ENCODE measurements at regions not wholly inside any gene's neighbourhood (a gene's known extent, or its start where the extent isn't known, plus 50 kb on each side); places are given as distances from the start of the nearest gene placed in this dataset.
A peak's percentile ranks its signal among the peaks of the same experiment; 100 is the strongest.

DNA sequence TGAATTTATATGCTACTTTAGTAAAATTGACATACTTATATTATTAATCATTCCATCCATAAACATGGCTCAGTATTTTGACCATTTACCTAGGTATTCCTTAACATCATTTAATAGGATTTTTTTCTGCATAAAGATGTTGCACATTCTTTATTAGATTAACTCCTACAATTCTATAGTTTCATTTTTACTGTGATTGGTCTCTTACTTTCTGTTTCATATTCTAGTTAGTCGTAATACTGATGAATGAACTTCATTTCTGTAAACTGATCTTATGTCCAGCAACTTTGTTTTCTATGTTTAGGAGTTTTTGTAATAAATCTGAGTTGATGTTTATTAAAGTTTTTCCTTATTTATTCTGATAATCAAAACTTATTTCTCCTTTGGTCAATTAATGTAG is 278.2 kb upstream of the CXXC4 start:
- no peaks in the 10 kb centered on the region for H3K36me3 Mint-ChIP-seq
- H3K4me3 ChIP-seq (ENCODE audit: control insufficient read depth in 1 of 2, extremely low read depth in 1 of 2, low read length in 1 of 2) = no peak overlapping the region
- H3K36me3 ChIP-seq (ENCODE audit: control insufficient read depth in 2 of 2, extremely low read depth in 1 of 2, insufficient read depth in 1 of 2, low read length in 1 of 2) = no peaks in the 10 kb centered on the region
- no peak overlapping the region for H3K27ac ChIP-seq (ENCODE audit: low read length)
- H3K4me1 Mint-ChIP-seq = peaks cover 6 to 9% (median 8%) of the 10 kb centered on the region in 3 donors
- no CpG with 5 or more reads among the region's 1 CpG for WGBS (ENCODE audit: insufficient coverage)
- H3K9me3 Mint-ChIP-seq = peaks cover 0 to 3% (median 0%) of the 10 kb centered on the region in 3 donors
- H3K9me3 ChIP-seq = no peaks in the 10 kb centered on the region
- POLR2A ChIA-PET = no interaction called here
- no peaks in the 10 kb centered on the region for H3K27me3 Mint-ChIP-seq
- DNase-seq (no peak), ATAC-seq (replicated peaks in 1 of 4) (no peak)
- H3K27me3 ChIP-seq (replicated peaks in 1 of 2; ENCODE audit: control insufficient read depth in 2 of 2, extremely low read depth in 1 of 2, insufficient read depth in 2 of 2, low read length in 1 of 2) = no peaks in the 10 kb centered on the region
- no peaks in the 10 kb centered on the region for H3K4me1 ChIP-seq (ENCODE audit: control insufficient read depth in 1 of 2, extremely low read depth in 1 of 2, insufficient read depth in 2 of 2, low read length in 2 of 2)
- H3K27ac Mint-ChIP-seq = no peak overlapping the region
- CTCF ChIA-PET = no interaction called here
- peak overlapping the region in 2 of 3 donors; percentile 31 to 40 for H3K4me3 Mint-ChIP-seq

GRCh38 chr4:104795264-104795939 is 300.7 kb upstream of the CXXC4 start:
- no peaks in the 10 kb centered on the region for H3K36me3 ChIP-seq (ENCODE audit: control insufficient read depth in 2 of 2, extremely low read depth in 1 of 2, insufficient read depth in 1 of 2, low read length in 1 of 2)
- peaks cover 0 to 6% (median 0%) of the 10 kb centered on the region in 3 donors for H3K9me3 Mint-ChIP-seq
- POLR2A ChIA-PET = no interaction called here
- H3K4me3 ChIP-seq (ENCODE audit: control insufficient read depth in 1 of 2, extremely low read depth in 1 of 2, low read length in 1 of 2) = no peak overlapping the region
- H3K4me3 Mint-ChIP-seq = no peak overlapping the region
- CTCF ChIA-PET = no interaction called here
- DNase-seq (no peak), ATAC-seq (replicated peaks in 1 of 4) (no peak)
- WGBS (ENCODE audit: insufficient coverage) = no CpG with 5 or more reads among the region's 2 CpGs
- no peak overlapping the region for H3K27ac ChIP-seq (ENCODE audit: low read length)
- no peak overlapping the region for H3K27ac Mint-ChIP-seq
- H3K27me3 ChIP-seq (replicated peaks in 1 of 2; ENCODE audit: control insufficient read depth in 2 of 2, extremely low read depth in 1 of 2, insufficient read depth in 2 of 2, low read length in 1 of 2) = no peaks in the 10 kb centered on the region
- no peaks in the 10 kb centered on the region for H3K4me1 ChIP-seq (ENCODE audit: control insufficient read depth in 1 of 2, extremely low read depth in 1 of 2, insufficient read depth in 2 of 2, low read length in 2 of 2)
- H3K9me3 ChIP-seq = no peaks in the 10 kb centered on the region
- no peaks in the 10 kb centered on the region for H3K4me1 Mint-ChIP-seq
- H3K27me3 Mint-ChIP-seq = no peaks in the 10 kb centered on the region
- no peaks in the 10 kb centered on the region for H3K36me3 Mint-ChIP-seq

DNA sequence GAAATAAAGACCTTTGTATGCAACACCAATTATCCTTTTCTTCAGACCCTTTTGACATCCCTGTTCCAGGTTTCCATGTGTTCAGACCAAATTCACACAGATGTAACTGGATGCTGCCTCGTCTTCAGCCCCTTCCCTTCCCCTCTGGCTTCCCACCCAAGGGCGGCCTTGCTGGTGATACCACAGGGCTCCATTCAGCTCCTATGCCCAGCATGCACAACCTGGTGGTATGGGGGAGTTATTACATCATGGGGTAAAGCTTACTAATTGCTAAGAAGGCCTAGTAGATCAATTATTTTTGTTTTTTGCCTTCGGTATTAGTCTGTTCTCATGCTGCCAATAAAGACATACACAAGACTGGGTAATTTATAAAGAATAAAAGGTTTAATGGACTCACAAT is 317.0 kb upstream of the CXXC4 start:
- no peaks in the 10 kb centered on the region for H3K36me3 ChIP-seq (ENCODE audit: control insufficient read depth in 2 of 2, extremely low read depth in 1 of 2, insufficient read depth in 1 of 2, low read length in 1 of 2)
- Mint-ChIP-seq H3K4me1 (no peaks in the 10 kb centered on the region), H3K36me3 (no peaks in the 10 kb centered on the region), H3K27ac (no peak overlapping the region), H3K27me3 (no peaks in the 10 kb centered on the region), H3K4me3 (no peak overlapping the region), H3K9me3 (peaks cover 0 to 9% (median 0%) of the 10 kb centered on the region in 3 donors)
- no peaks in the 10 kb centered on the region for H3K4me1 ChIP-seq (ENCODE audit: control insufficient read depth in 1 of 2, extremely low read depth in 1 of 2, insufficient read depth in 2 of 2, low read length in 2 of 2)
- no peaks in the 10 kb centered on the region for H3K9me3 ChIP-seq
- no CpG with 5 or more reads among the region's 3 CpGs for WGBS (ENCODE audit: insufficient coverage)
- DNase-seq (no peak), ATAC-seq (replicated peaks in 1 of 4) (no peak)
- H3K4me3 ChIP-seq (ENCODE audit: control insufficient read depth in 1 of 2, extremely low read depth in 1 of 2, low read length in 1 of 2) = no peak overlapping the region
- CTCF ChIA-PET = no interaction called here
- H3K27me3 ChIP-seq (replicated peaks in 1 of 2; ENCODE audit: control insufficient read depth in 2 of 2, extremely low read depth in 1 of 2, insufficient read depth in 2 of 2, low read length in 1 of 2) = no peaks in the 10 kb centered on the region
- POLR2A ChIA-PET = no interaction called here
- H3K27ac ChIP-seq (ENCODE audit: low read length) = no peak overlapping the region

- ChIA-PET POLR2A (no interaction called here), CTCF (no interaction called here)
- Mint-ChIP-seq H3K4me3 (no peak overlapping the region), H3K36me3 (no peaks in the 10 kb centered on the region), H3K9me3 (no peaks in the 10 kb centered on the region), H3K27ac (no peak overlapping the region), H3K27me3 (no peaks in the 10 kb centered on the region), H3K4me1 (peaks cover 0 to 2% (median 0%) of the 10 kb centered on the region in 3 donors)
- Histone ChIP-seq H3K36me3 (ENCODE audit: control insufficient read depth in 2 of 2, extremely low read depth in 1 of 2, insufficient read depth in 1 of 2, low read length in 1 of 2) (no peaks in the 10 kb centered on the region), H3K27ac (ENCODE audit: low read length) (no peak overlapping the region), H3K4me3 (ENCODE audit: control insufficient read depth in 1 of 2, extremely low read depth in 1 of 2, low read length in 1 of 2) (no peak overlapping the region), H3K4me1 (ENCODE audit: control insufficient read depth in 1 of 2, extremely low read depth in 1 of 2, insufficient read depth in 2 of 2, low read length in 2 of 2) (no peaks in the 10 kb centered on the region), H3K27me3 (replicated peaks in 1 of 2; ENCODE audit: control insufficient read depth in 2 of 2, extremely low read depth in 1 of 2, insufficient read depth in 2 of 2, low read length in 1 of 2) (no peaks in the 10 kb centered on the region), H3K9me3 (no peaks in the 10 kb centered on the region)
- no peak for DNase-seq
- ATAC-seq (replicated peaks in 1 of 4) = no peak
- 60% methylated on average over 1 of the region's 1 CpG for WGBS (ENCODE audit: insufficient coverage)
Measured at GRCh38 chr4:104815665-104816064, 321.0 kb upstream of the CXXC4 start.

DNA sequence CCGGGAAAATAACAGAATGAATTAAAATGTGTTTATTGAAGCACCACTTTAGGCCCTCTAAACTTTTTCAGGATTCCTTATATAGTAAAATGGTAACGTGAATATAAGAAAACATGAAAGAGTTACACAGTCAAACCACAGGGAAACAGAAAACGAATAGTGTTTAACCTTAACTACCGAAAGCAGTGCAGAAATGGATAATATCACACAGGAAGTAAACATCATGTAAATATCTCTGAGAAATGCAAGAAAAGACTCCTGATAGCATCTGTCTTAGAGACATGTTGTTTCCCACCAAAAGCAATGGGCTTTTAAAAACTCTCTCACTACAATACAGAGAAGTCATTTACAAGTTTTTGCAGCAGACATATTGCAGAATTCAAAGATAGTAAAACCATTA is 323.9 kb upstream of the CXXC4 start:
- H3K4me1 Mint-ChIP-seq = peaks cover 0 to 2% (median 0%) of the 10 kb centered on the region in 3 donors
- H3K4me3 Mint-ChIP-seq = no peak overlapping the region
- no peak for ATAC-seq (replicated peaks in 1 of 4)
- no peaks in the 10 kb centered on the region for H3K27me3 Mint-ChIP-seq
- H3K27ac ChIP-seq (ENCODE audit: low read length) = no peak overlapping the region
- no peaks in the 10 kb centered on the region for H3K4me1 ChIP-seq (ENCODE audit: control insufficient read depth in 1 of 2, extremely low read depth in 1 of 2, insufficient read depth in 2 of 2, low read length in 2 of 2)
- H3K9me3 Mint-ChIP-seq = no peaks in the 10 kb centered on the region
- H3K4me3 ChIP-seq (ENCODE audit: control insufficient read depth in 1 of 2, extremely low read depth in 1 of 2, low read length in 1 of 2) = no peak overlapping the region
- CTCF ChIA-PET = no interaction called here
- WGBS (ENCODE audit: insufficient coverage) = no CpG with 5 or more reads among the region's 4 CpGs
- no peak overlapping the region for H3K27ac Mint-ChIP-seq
- H3K36me3 Mint-ChIP-seq = no peaks in the 10 kb centered on the region
- H3K36me3 ChIP-seq (ENCODE audit: control insufficient read depth in 2 of 2, extremely low read depth in 1 of 2, insufficient read depth in 1 of 2, low read length in 1 of 2) = no peaks in the 10 kb centered on the region
- DNase-seq = no peak
- H3K9me3 ChIP-seq = no peaks in the 10 kb centered on the region
- no peaks in the 10 kb centered on the region for H3K27me3 ChIP-seq (replicated peaks in 1 of 2; ENCODE audit: control insufficient read depth in 2 of 2, extremely low read depth in 1 of 2, insufficient read depth in 2 of 2, low read length in 1 of 2)
- POLR2A ChIA-PET = no interaction called here

DNA sequence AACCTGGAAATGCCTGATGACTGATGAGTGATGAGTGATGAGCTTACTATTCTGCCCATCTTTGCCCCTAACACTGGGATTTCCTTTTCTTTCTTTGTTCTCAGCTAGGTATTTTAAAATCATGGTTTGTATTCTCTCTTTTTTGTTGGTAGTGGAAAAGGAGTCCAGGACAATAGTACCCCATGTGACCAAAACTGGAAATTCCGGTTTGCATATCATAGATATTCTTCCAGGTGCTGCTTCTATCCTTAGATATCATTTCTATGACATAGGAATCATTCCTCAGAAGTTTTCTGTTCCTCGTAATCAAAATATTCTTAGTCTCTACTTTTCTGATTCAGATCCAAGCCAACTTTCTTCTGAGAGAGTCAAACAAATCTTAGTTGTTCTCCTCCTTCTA is 320.5 kb upstream of the TET2 start:
- H3K9me3 Mint-ChIP-seq = peaks cover 0 to 3% (median 0%) of the 10 kb centered on the region in 3 donors

DNA sequence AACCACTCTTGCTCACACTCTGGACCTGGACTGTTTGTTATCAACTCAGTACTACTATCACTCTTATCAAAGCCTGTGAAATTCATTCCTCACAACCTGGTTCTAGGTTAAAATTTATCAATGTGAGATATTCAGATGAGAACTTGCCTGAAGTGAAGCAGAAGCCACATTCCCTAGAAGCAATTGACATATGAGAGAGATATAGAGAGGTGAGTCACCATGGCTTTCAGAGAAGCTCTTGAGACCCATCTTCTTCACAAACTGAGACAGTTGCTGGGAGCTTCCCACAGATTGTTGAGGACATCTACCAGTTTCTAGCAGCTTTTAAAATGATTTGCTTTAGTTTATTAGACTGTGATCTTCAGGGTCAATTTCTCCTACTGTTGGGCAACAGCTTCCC is 316.9 kb upstream of the TET2 start:
- H3K27ac ChIP-seq (ENCODE audit: low read length) = no peak overlapping the region
- Mint-ChIP-seq H3K27me3 (peaks cover 0 to 3% of the 10 kb centered on the region in 2 donors), H3K36me3 (no peaks in the 10 kb centered on the region), H3K4me1 (no peaks in the 10 kb centered on the region), H3K4me3 (no peak overlapping the region), H3K9me3 (peaks cover 0 to 3% (median 0%) of the 10 kb centered on the region in 3 donors), H3K27ac (no peak overlapping the region)
- H3K27me3 ChIP-seq (replicated peaks in 1 of 2; ENCODE audit: control insufficient read depth in 2 of 2, extremely low read depth in 1 of 2, insufficient read depth in 2 of 2, low read length in 1 of 2) = no peaks in the 10 kb centered on the region
- ChIA-PET POLR2A (no interaction called here), CTCF (no interaction called here)
- DNase-seq (no peak), ATAC-seq (replicated peaks in 1 of 4) (no peak)
- H3K4me1 ChIP-seq (ENCODE audit: control insufficient read depth in 1 of 2, extremely low read depth in 1 of 2, insufficient read depth in 2 of 2, low read length in 2 of 2) = no peaks in the 10 kb centered on the region
- no peak overlapping the region for H3K4me3 ChIP-seq (ENCODE audit: control insufficient read depth in 1 of 2, extremely low read depth in 1 of 2, low read length in 1 of 2)
- H3K9me3 ChIP-seq = no peaks in the 10 kb centered on the region
- H3K36me3 ChIP-seq (ENCODE audit: control insufficient read depth in 2 of 2, extremely low read depth in 1 of 2, insufficient read depth in 1 of 2, low read length in 1 of 2) = no peaks in the 10 kb centered on the region

More for the DNA sequence above, 320.5 kb upstream of the TET2 start:
- no peak overlapping the region for H3K4me3 ChIP-seq (ENCODE audit: control insufficient read depth in 1 of 2, extremely low read depth in 1 of 2, low read length in 1 of 2)
- Mint-ChIP-seq H3K4me3 (no peak overlapping the region), H3K27ac (no peak overlapping the region), H3K4me1 (no peaks in the 10 kb centered on the region), H3K36me3 (no peaks in the 10 kb centered on the region), H3K27me3 (peaks cover 0 to 3% of the 10 kb centered on the region in 2 donors)
- no peaks in the 10 kb centered on the region for H3K4me1 ChIP-seq (ENCODE audit: control insufficient read depth in 1 of 2, extremely low read depth in 1 of 2, insufficient read depth in 2 of 2, low read length in 2 of 2)
- DNase-seq (no peak), ATAC-seq (replicated peaks in 1 of 4) (no peak)
- no peaks in the 10 kb centered on the region for H3K9me3 ChIP-seq
- no peak overlapping the region for H3K27ac ChIP-seq (ENCODE audit: low read length)
- no peaks in the 10 kb centered on the region for H3K36me3 ChIP-seq (ENCODE audit: control insufficient read depth in 2 of 2, extremely low read depth in 1 of 2, insufficient read depth in 1 of 2, low read length in 1 of 2)
- POLR2A ChIA-PET = no interaction called here
- WGBS (ENCODE audit: insufficient coverage) = no CpG with 5 or more reads among the region's 2 CpGs
- no peaks in the 10 kb centered on the region for H3K27me3 ChIP-seq (replicated peaks in 1 of 2; ENCODE audit: control insufficient read depth in 2 of 2, extremely low read depth in 1 of 2, insufficient read depth in 2 of 2, low read length in 1 of 2)
- CTCF ChIA-PET = no interaction called here
